Eye (tissue), 1 donor: ENCODE measurements at regions not wholly inside any gene's neighbourhood (a gene's known extent, or its start where the extent isn't known, plus 50 kb on each side); places are given as distances from the start of the nearest gene placed in this dataset.
A peak's percentile ranks its signal among the peaks of the same experiment; 100 is the strongest.
"Not testable (repeated sequence)": the region's sequence is repeated elsewhere in the genome, so short reads cannot be mapped to it uniquely, and the experiment has no call there.

Experiments used
- DNase-seq: peaks from one replicate; pipeline ENCODE4 v3.0.0-alpha.2; 2015

DNA sequence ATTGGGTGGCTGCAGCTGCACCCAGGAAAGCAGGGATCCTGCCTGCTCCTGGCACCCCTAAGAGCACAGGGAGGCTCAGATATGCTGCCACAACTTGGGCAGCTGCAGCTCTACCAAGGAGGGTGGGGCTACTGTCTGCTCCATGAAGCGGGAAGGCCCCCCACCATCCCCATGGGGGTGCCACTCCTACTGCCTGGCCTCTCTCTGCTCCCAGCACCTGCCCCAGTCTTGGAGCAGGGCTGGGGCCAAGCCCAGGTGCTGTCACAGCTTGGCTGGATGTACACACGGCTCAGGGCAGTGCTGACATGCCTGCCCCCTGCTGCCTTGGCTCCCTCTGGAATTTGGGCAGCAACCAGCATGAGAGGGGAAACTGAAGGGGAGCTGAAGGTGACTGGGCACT is 214.7 kb upstream of the PLPPR1 start:
- no peak for DNase-seq

- DNase-seq: peak; percentile 7
These were observed 208.5 kb upstream of the PLPPR1 start for GRCh38 chr9:100819980-100820379.

DNA sequence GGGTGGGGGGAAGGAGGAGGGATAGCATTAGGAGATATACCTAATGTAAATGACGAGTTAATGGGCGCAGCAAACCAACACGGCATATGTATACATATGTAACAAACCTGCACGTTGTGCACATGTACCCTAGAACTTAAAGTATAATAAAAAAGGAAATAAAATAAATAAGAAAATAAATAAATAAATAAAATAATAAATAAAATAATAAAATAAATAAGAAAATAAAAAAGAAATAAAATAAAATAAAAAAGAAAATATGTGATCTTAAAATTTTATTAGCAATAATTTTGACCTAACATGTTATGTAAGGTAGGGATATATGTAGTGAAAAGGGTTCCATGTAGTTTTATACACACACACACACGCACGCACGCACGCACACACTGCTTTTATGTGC is 195.5 kb upstream of the PLPPR1 start:
- not testable (repeated sequence) for DNase-seq

- DNase-seq: no peak
These were observed 189.7 kb upstream of the PLPPR1 start for GRCh38 chr9:100838857-100839256.

DNA sequence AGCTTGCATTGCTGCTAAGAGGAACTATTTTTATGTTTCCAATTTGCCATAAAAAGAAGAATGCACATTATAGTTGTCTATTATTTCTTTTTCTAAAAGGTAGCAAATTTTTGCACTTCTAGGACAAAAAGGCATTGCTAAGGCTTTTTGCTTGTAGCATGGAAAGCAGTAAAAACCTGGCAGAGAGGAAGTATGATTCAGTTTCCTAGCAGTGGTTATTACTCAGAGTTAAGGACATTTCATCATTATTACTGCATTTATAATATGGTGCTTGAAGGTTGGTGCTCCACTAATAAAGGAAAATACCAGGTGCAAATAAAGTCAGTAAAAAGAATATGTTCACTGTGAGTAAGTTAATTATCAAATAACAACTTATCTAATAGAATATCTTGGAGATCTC is 179.8 kb upstream of the PLPPR1 start:
- no peak for DNase-seq

DNA sequence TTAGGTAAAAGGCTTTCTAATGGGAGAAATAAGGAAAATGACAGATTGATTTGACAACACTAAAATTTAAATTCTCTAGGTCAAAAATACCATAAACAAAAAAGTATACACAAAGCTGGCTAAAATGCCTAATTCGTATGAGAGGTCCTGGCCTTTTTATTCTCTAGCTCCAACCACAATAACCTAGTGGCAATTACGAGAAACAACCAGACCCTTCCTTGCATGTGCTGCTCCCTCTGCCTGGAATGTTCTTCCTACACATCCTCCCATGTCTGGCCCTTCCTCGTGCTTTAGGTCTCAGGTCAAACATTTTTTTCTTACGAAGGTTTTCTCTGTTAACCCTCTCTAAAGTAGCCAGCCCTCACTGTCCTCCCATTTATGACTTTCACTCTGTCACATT is 176.4 kb upstream of the PLPPR1 start:
- no peak for DNase-seq

DNA sequence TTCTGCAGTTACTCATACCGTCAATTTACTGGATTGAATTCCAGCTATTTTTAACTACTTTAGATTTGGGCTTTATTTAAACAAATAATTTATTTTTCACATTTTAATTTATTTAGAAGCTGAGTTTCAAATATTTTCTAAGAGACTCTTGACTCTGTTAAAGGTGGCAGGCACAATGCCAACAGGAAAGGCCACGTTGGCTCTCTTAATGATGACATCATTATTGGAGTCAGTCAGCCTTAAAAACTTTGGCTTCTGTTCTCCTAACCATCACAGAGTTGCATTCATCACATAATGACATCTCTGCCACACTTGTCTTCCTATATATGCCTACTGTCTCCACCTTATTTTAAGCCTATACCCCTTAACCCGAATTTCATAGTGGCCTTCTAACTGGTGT is 172.3 kb upstream of the PLPPR1 start:
- no peak for DNase-seq

GRCh38 chr9:100865111-100865510 is 163.4 kb upstream of the PLPPR1 start:
- DNase-seq: no peak

- no peak for DNase-seq
These were observed 162.9 kb upstream of the PLPPR1 start for GRCh38 chr9:100865648-100866047.

- DNase-seq: no peak
These were observed 159.2 kb upstream of the PLPPR1 start for GRCh38 chr9:100869326-100869725.

GRCh38 chr9:100879884-100880283 is 148.6 kb upstream of the PLPPR1 start:
- no peak for DNase-seq

DNA sequence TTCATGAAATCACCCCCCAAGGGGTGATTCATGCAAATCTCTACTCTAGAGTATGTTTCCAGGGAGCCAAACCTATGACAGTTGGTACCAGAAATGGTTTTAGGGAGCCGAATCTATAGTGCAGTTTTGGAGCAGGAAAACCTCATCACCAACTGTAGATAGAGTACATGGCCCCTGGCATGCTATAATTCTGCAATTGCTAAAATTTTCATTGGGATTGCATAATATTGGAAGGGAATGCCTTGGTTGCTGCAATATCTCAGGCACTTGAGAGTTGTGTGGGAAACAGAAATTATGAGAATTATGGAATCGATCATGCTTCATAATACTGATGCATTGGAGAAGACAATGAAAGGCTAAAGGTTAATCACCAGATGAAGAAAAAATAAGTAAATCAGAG is 148.2 kb upstream of the PLPPR1 start:
- DNase-seq: no peak

GRCh38 chr9:100884518-100884917 is 144.0 kb upstream of the PLPPR1 start:
- peak; percentile 50 for DNase-seq

GRCh38 chr9:100890321-100890720 is 138.2 kb upstream of the PLPPR1 start:
- DNase-seq: no peak

DNA sequence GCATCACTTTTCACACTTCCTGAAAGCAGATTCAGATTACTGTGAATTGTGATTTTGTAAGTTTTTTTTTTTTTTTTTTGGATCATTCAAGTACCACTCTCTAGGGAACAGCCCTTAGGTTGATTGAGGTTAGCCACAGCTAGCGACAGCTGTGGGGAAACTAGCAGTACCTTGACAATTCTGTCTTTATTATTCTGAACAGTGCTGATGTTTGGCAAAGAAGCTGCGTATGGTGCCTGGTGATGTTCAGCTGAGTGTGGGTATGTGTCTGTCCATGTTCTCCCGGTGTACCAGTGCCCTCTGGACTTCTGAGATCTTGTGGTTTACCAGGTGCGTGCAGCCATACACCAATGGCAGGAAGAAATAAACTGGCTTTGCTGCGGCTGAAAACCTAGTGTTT is 117.3 kb upstream of the PLPPR1 start:
- no peak for DNase-seq

GRCh38 chr9:100913257-100913656 is 115.3 kb upstream of the PLPPR1 start:
- no peak for DNase-seq

GRCh38 chr9:100914266-100914665 is 114.3 kb upstream of the PLPPR1 start:
- DNase-seq: no peak

DNA sequence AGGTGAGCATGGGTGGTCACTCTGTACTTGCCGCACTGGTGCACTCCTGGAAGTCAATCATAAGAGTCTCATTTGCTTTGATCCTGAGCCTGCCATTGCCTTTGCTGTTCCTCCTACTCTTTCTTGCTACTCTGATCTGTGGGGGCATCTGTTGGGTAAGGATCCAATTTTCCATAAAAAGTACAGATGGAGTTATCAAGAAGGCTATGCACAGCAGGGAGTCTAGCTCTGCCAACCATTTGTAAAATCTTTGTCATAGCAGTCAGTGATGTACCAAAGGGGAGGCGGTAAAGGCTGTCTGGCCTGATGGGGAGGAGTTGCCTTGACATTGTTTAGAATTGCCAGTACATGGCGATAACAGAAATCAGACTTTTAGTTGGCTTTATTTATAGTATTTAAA is 109.0 kb upstream of the PLPPR1 start:
- no peak for DNase-seq

- no peak for DNase-seq
These were observed 102.2 kb upstream of the PLPPR1 start for GRCh38 chr9:100926366-100926765.

GRCh38 chr9:100927763-100928162 is 100.8 kb upstream of the PLPPR1 start:
- no peak for DNase-seq

DNA sequence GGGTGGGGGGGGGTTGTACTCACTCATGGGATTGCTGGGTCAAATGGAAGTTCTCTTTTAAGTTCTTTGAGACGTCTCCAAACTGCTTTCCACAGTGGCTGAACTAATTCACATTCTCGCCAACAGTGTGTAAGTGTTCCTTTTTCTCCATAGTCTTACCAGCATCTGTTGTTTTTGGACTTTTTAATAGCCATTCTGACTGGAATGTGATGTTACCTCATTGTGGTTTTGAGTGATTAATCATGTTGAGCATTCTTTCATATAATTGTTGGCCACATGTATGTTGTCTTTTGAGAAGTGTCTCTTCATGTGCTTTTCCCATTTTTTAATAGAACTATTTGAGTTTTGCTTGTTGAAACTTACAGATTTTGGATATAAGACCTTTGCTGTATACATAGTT is 94.9 kb upstream of the PLPPR1 start:
- DNase-seq: no peak

GRCh38 chr9:100937382-100937781 is 91.1 kb upstream of the PLPPR1 start:
- DNase-seq: no peak

GRCh38 chr9:100938507-100938906 is 90.0 kb upstream of the PLPPR1 start:
- no peak for DNase-seq

GRCh38 chr9:100939636-100940035 is 88.9 kb upstream of the PLPPR1 start:
- DNase-seq: no peak

- DNase-seq: no peak
These were observed 69.3 kb upstream of the PLPPR1 start for GRCh38 chr9:100959226-100959625.
